ENCODE measurements at regions not wholly inside any gene's neighbourhood (a gene's known extent, or its start where the extent isn't known, plus 50 kb on each side); places are given as distances from the start of the nearest gene placed in this dataset.

- TF ChIP-seq CTCF (conservative IDR thresholded peaks at IDR 0.05; ENCODE audit: low read depth, low read length) (no peak), EZH2 (IDR thresholded peaks at IDR 0.05; ENCODE audit: borderline replicate concordance, low read depth, low read length, poor library complexity, severe bottlenecking) (no peak)
Observed at GRCh38 chr3:174776636-174777035, 82.5 kb upstream of the NAALADL2 start.

All from A673 (cell line).